Psoas muscle (tissue), 7 donors: ENCODE measurements at regions not wholly inside any gene's neighbourhood (a gene's known extent, or its start where the extent isn't known, plus 50 kb on each side); places are given as distances from the start of the nearest gene placed in this dataset.

Source experiments
- ATAC-seq, 4 donors: fragments of 200-7000 bp; cut with Tn5 transposase; one replicate each; pipeline ENCODE4 v1.9.1; 2020; ENCODE audit warnings: moderate library complexity in 3 of 4, mild to moderate bottlenecking in 2 of 4
- DNase-seq, 2 donors: peaks; one replicate each; pipeline ENCODE4 v3.0.0-alpha.2; 2020
- H3K27ac ChIP-seq: fragments of 200-600 bp; one replicate; pipeline ENCODE4 v1.8.0; 2022
- H3K27me3 ChIP-seq, 3 donors: fragments of 200-600 bp in 1 of 3; one replicate each; pipeline versions ENCODE4 v1.6.1 to v1.8.0; 2013 to 2022; ENCODE audit warnings: low read length in 2 of 3, mild to moderate bottlenecking in 2 of 3, moderate library complexity in 1 of 3; ENCODE audit not compliant: insufficient read depth in 3 of 3
- H3K36me3 ChIP-seq, 2 donors: fragments of 200-600 bp in 1 of 2; one replicate each; pipeline versions ENCODE4 v1.6.1 to v1.8.0; 2013 to 2022; ENCODE audit warnings: low read depth in 1 of 2, mild to moderate bottlenecking in 1 of 2, moderate library complexity in 1 of 2; ENCODE audit not compliant: insufficient read depth in 1 of 2
- H3K4me1 ChIP-seq: fragments of 200-600 bp; one replicate; pipeline ENCODE4 v1.8.0; 2022
- H3K4me3 ChIP-seq: fragments of 200-600 bp; one replicate; pipeline ENCODE4 v1.8.0; 2022; ENCODE audit warnings: mild to moderate bottlenecking
- H3K9me3 ChIP-seq: fragments of 200-600 bp; one replicate; pipeline ENCODE4 v1.8.0; 2022
- WGBS, 3 donors: extraction: QIAGEN DNeasy Blood & Tissue Kit; methylation state at CpG; one replicate each; pipeline versions ENCODE4 v1.1.6 to v1.1.7; 2013; 5-methylcytosine and 5-hydroxymethylcytosine counted together
- intact Hi-C, 2 donors: fragments of 100-400 bp; cut with DNase I; formaldehyde crosslinking; loops; one replicate each; pipeline versions ENCODE4 v1.11.0 to v1.14.2; 2022
- TF ChIP-seq, protein P1 (sequence below): fragments of 200-600 bp; IDR thresholded peaks from one replicate; pipeline ENCODE4 v1.8.0; 2022; ENCODE audit warnings: antibody characterized with exemption
- donor health status: healthy with polysubstance abuse.
- donor health status: DM: no; HTN: no; CAD: no; lungs with moderate emphysema.
- donor health status: Bipolar disorder and iron deficiency.
- donor health status: healthy.
- donor health status: DM: yes; HTN: yes; CAD: no.
- donor health status: DM: no; HTN: no; CAD: no.
- donor health status: DM: yes; HTN: yes; CAD: no.

- Histone ChIP-seq H3K27ac (no peak overlapping the region), H3K36me3 (no peaks in the 10 kb centered on the region), H3K9me3 (no peaks in the 10 kb centered on the region), H3K27me3 (peaks cover 0 to 3% (median 0%) of the 10 kb centered on the region in 3 donors), H3K4me3 (no peak overlapping the region), H3K4me1 (no peaks in the 10 kb centered on the region)
- intact Hi-C loops = loop anchor here in 1 of 2 donors (10.0 kb wide), 1 partner anchor 161 kb away; no protein-coding TSS in a partner anchor
- no peak for DNase-seq
- ATAC-seq = no peak
- TF ChIP-seq, protein P1, sequence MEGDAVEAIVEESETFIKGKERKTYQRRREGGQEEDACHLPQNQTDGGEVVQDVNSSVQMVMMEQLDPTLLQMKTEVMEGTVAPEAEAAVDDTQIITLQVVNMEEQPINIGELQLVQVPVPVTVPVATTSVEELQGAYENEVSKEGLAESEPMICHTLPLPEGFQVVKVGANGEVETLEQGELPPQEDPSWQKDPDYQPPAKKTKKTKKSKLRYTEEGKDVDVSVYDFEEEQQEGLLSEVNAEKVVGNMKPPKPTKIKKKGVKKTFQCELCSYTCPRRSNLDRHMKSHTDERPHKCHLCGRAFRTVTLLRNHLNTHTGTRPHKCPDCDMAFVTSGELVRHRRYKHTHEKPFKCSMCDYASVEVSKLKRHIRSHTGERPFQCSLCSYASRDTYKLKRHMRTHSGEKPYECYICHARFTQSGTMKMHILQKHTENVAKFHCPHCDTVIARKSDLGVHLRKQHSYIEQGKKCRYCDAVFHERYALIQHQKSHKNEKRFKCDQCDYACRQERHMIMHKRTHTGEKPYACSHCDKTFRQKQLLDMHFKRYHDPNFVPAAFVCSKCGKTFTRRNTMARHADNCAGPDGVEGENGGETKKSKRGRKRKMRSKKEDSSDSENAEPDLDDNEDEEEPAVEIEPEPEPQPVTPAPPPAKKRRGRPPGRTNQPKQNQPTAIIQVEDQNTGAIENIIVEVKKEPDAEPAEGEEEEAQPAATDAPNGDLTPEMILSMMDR = no peak
- WGBS, 3 donors = 64 to 66% (median 65%) methylated on average over 2 of the region's 2 CpGs
Observed at GRCh38 chr2:30336084-30336483, 104.8 kb downstream of the LBH start.

- intact Hi-C loops = loop anchor here in 1 of 2 donors (10.0 kb wide), 1 partner anchor 162 kb away; no protein-coding TSS in a partner anchor
- no peaks in the 10 kb centered on the region for H3K4me1 ChIP-seq
- ATAC-seq (no peak), DNase-seq (no peak)
- no peak overlapping the region for H3K27ac ChIP-seq
- H3K27me3 ChIP-seq = peaks cover 0 to 3% (median 0%) of the 10 kb centered on the region in 3 donors
- TF ChIP-seq, protein P1 = no peak
- no peaks in the 10 kb centered on the region for H3K9me3 ChIP-seq
- H3K4me3 ChIP-seq = no peak overlapping the region
- H3K36me3 ChIP-seq = no peaks in the 10 kb centered on the region
- WGBS, 3 donors = 85 to 87% (median 86%) methylated on average over 16 of the region's 16 CpGs
Observed at GRCh38 chr2:30336978-30337841, 105.9 kb downstream of the LBH start.

- Histone ChIP-seq H3K36me3 (no peaks in the 10 kb centered on the region), H3K4me1 (no peaks in the 10 kb centered on the region), H3K4me3 (no peak overlapping the region), H3K27ac (no peak overlapping the region), H3K9me3 (no peaks in the 10 kb centered on the region), H3K27me3 (peaks cover 0 to 3% (median 0%) of the 10 kb centered on the region in 3 donors)
- no peak for ATAC-seq
- intact Hi-C loops = loop anchor here in 1 of 2 donors (10.0 kb wide), 1 partner anchor 164 kb away; no protein-coding TSS in a partner anchor
- no peak for DNase-seq
- 58 to 61% (median 58%) methylated on average over 3 of the region's 3 CpGs for WGBS, 3 donors
- TF ChIP-seq, protein P1 = no peak
Observed at GRCh38 chr2:30338475-30338874, 107.1 kb downstream of the LBH start.

DNA sequence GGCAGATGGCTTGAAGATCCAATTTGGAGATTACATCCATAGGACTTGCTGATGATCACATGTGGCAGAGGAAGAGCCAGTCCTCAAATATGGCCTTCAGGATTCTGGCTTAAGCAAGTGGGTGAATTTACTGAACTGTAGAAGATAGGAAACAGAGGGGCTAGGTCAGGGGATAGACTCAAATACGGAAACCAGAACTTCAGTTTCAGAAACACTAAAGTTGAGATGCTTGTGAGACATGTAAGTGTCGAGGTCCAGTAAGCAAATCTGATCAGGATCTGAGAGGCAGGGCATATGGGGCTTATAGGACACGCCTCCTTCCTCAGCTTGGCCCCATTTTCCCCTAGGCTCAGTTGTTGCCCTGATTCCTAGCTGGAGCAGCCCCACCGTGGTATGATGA is 107.7 kb downstream of the LBH start:
- no peaks in the 10 kb centered on the region for H3K36me3 ChIP-seq
- peaks cover 0 to 3% (median 0%) of the 10 kb centered on the region in 3 donors for H3K27me3 ChIP-seq
- ATAC-seq = no peak
- H3K9me3 ChIP-seq = no peaks in the 10 kb centered on the region
- intact Hi-C loops = loop anchor here in 1 of 2 donors (10.0 kb wide), 1 partner anchor 164 kb away; no protein-coding TSS in a partner anchor
- no peaks in the 10 kb centered on the region for H3K4me1 ChIP-seq
- 86 to 95% (median 88%) methylated on average over 4 of the region's 4 CpGs for WGBS, 3 donors
- H3K4me3 ChIP-seq = no peak overlapping the region
- no peak overlapping the region for H3K27ac ChIP-seq
- DNase-seq = no peak
- TF ChIP-seq, protein P1 = no peak
